ENCODE measurements at regions not wholly inside any gene's neighbourhood (a gene's known extent, or its start where the extent isn't known, plus 50 kb on each side); places are given as distances from the start of the nearest gene placed in this dataset.

DNA sequence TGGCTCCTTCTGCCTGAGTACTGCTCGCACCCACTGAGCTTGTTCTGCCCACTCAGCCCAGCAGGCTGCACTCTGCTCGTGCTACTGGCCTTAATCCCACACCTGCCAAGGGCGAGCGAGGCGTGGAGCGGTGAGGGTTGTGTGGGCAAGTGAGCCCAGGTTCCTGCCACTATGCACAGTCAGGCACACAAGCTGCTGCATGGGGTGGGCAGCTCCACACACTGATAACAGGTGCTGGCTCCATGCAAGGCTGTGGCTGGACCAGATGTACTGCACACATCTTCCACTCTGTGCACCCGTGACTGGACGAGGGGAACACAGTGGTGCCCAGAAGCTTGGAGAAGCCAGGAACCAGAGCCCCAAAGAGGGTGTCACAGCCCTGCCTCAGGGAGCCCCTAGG, 184.3 kb upstream of the NUDT6 start:
- FAIRE-seq (no peak), DNase-seq (ENCODE audit: insufficient read length, low spot score) (no peak)
- TF ChIP-seq, protein P1, sequence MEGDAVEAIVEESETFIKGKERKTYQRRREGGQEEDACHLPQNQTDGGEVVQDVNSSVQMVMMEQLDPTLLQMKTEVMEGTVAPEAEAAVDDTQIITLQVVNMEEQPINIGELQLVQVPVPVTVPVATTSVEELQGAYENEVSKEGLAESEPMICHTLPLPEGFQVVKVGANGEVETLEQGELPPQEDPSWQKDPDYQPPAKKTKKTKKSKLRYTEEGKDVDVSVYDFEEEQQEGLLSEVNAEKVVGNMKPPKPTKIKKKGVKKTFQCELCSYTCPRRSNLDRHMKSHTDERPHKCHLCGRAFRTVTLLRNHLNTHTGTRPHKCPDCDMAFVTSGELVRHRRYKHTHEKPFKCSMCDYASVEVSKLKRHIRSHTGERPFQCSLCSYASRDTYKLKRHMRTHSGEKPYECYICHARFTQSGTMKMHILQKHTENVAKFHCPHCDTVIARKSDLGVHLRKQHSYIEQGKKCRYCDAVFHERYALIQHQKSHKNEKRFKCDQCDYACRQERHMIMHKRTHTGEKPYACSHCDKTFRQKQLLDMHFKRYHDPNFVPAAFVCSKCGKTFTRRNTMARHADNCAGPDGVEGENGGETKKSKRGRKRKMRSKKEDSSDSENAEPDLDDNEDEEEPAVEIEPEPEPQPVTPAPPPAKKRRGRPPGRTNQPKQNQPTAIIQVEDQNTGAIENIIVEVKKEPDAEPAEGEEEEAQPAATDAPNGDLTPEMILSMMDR (IDR thresholded peaks at IDR 0.05; ENCODE audit: insufficient read depth, missing control alignments): no peak

DNA sequence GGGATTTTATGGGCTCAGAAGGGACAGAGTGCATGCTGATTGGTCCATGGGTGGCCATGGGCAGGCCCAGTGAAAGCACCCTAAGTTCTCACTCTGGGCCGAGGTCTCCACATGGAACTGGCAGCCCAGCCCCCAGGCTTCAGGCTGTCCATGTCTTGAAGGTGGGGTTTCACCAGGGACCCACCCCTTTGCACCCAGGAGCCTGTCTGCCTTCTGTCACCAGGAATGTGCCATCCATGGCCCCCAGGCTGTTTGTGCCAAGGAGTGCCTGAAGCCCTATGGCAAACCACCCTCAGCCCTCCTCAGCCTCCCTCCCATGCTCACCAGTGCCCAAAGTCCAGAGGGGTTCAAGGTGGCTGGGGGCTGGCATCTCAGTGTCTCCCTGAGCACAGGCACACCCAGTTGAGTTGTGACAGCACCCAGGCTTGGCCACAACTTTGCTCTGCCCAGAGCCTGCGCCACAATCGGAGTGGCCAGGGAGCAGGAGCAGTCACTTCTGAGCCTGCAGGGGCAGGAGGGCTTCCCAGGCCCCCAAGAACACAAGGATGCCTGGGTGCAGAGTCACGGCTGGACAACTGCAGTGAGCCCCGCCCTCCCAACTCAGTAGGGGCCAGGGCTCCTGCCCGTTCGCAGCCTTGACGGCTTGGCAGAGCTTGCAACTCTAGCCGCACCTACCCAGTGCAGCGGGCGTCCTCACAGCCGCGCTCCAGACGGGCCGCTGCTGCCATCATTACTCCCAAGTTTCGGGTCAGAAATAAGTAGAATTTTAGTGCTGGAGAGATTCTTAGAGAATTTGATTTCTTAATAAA, 185.3 kb upstream of the NUDT6 start:
- FAIRE-seq: no peak
- DNase-seq (ENCODE audit: insufficient read length, low spot score): no peak
- TF ChIP-seq, protein P1 (IDR thresholded peaks at IDR 0.05; ENCODE audit: insufficient read depth, missing control alignments): no peak

DNA sequence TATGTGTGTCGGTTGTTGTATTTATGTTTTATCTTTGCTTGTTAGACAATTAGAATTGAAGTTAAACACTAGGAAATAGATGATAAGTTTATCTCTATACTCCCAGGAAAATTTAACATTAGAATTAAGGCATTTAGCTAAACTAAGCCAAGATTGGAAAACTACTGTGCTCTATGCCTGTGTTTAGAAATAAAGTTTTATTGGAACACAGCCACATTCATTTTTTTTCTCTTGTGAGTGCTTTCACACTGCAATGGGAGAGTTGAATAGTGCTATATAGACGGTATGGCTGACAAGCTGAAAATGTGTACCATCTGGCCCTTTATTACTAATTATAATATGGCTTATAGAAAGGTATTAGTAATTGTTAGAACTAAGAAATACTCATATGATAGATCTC, 186.7 kb upstream of the NUDT6 start:
- peak; percentile 21 for FAIRE-seq

DNA sequence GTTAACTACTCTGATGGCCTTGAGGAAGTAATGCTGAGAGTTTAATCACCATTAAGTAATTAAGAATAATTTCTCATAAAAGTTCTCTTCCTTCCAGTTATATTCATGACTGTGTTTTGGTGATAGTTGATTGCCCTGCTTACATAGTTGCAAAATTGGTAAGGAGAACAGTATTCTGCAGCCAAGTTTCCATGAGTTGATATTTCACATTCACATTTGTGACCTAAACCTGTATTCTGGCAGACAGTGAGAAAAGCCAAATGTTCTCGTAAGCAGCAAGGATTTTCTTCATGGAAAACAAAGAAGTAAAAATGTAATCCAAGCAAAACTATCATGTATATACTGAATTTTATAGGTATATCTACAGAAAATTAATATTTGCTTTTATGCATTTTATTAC, 187.8 kb upstream of the NUDT6 start:
- no peak for FAIRE-seq
- TF ChIP-seq, protein P1 (IDR thresholded peaks at IDR 0.05; ENCODE audit: insufficient read depth, missing control alignments): no peak

More for the DNA sequence above, 186.7 kb upstream of the NUDT6 start:
- no peak for DNase-seq (ENCODE audit: insufficient read length, low spot score)
- TF ChIP-seq, protein P1 (IDR thresholded peaks at IDR 0.05; ENCODE audit: insufficient read depth, missing control alignments): no peak

DNA sequence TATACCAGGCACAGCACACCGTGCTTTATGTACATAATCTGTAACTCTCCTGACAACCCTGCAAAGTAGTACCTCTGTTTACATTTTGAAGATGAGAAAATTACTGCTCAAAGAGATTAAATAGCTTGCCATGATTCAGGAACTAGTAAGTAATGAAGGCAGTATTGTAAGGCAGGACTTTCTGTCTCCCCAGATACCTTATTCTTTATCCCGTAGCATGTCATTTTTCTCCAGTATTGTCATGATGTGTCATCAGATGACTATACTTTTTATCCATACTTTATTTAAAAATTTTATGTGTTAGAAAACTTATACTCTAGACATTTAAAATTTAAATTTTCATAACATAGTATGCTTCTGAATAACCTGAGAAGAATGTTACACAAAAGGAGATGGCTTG, 188.3 kb upstream of the NUDT6 start:
- TF ChIP-seq, protein P1 (IDR thresholded peaks at IDR 0.05; ENCODE audit: insufficient read depth, missing control alignments): no peak
- FAIRE-seq (no peak), DNase-seq (ENCODE audit: insufficient read length, low spot score) (no peak)

More for the DNA sequence above, 187.8 kb upstream of the NUDT6 start:
- DNase-seq (ENCODE audit: insufficient read length, low spot score): no peak

DNA sequence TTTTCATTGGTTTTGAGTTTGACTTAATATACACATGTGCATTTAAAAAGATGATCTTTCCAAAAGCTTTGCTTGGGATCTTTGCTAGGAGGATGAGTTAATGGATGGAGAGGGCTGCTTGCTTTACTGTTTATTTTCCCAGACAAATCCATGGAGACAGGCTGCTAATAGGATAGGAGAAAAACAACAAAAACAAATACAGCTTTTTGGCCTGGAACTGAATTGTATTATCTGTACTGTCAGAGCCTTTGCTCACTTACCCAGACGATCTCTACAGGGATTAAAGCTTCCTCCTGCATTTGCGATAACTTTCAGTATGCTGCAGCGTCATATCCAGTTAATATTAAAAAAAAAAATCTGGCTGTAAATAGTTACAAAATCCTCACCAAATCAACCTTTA, 190.8 kb upstream of the NUDT6 start:
- no peak for DNase-seq (ENCODE audit: insufficient read length, low spot score)

More for the DNA sequence above, 190.8 kb upstream of the NUDT6 start:
- TF ChIP-seq, protein P1 (IDR thresholded peaks at IDR 0.05; ENCODE audit: insufficient read depth, missing control alignments): no peak
- no peak for FAIRE-seq
